ENCODE measurements at regions not wholly inside any gene's neighbourhood (a gene's known extent, or its start where the extent isn't known, plus 50 kb on each side); places are given as distances from the start of the nearest gene placed in this dataset.
"Not testable (repeated sequence)": the region's sequence is repeated elsewhere in the genome, so short reads cannot be mapped to it uniquely, and the experiment has no call there.

- Histone ChIP-seq H3K27me3 (ENCODE audit: control insufficient read depth in 4 of 4, insufficient read depth in 4 of 4, low read length in 3 of 4) (no peaks in the 10 kb centered on the region), H3K4me3 (ENCODE audit: low read depth in 1 of 3, low read length in 3 of 3) (no peak overlapping the region), H3K36me3 (ENCODE audit: control insufficient read depth in 4 of 4, insufficient read depth in 3 of 4, low read depth in 1 of 4, low read length in 3 of 4) (no peaks in the 10 kb centered on the region), H3K9ac (ENCODE audit: low read depth in 1 of 2, low read length in 2 of 2) (no peak overlapping the region), H3K9me3 (ENCODE audit: control insufficient read depth in 4 of 4, low read length in 3 of 4) (no peaks in the 10 kb centered on the region), H3K27ac (ENCODE audit: low read depth in 1 of 2, low read length in 2 of 2) (no peak overlapping the region), H3K4me1 (ENCODE audit: control insufficient read depth in 4 of 4, insufficient read depth in 4 of 4, low read length in 3 of 4) (peaks cover 0 to 10% (median 0%) of the 10 kb centered on the region in 4 donors)
- no peak for TF ChIP-seq GABPA (IDR thresholded peaks at IDR 0.05 in 1 of 2, conservative IDR thresholded peaks at IDR 0.05 in 1 of 2)
- no peak for TF ChIP-seq NR2F2 (IDR thresholded peaks at IDR 0.05)
- TF ChIP-seq ZBTB33 (IDR thresholded peaks at IDR 0.05): no peak
- TF ChIP-seq EGR1 (IDR thresholded peaks at IDR 0.05; ENCODE audit: low read depth in 2 of 2): no peak
- no peak for TF ChIP-seq FOXA2 (IDR thresholded peaks at IDR 0.05)
- TF ChIP-seq FOXA1 (IDR thresholded peaks at IDR 0.05): no peak
- no peak for DNase-seq (ENCODE audit: low spot score)
Observed at GRCh38 chr4:103268746-103269145, 70.6 kb upstream of the CENPE start.

GRCh38 chr4:103264905-103265304 lies 66.8 kb upstream of the CENPE start:
- Histone ChIP-seq H3K9me3 (ENCODE audit: control insufficient read depth in 4 of 4, low read length in 3 of 4) (no peaks in the 10 kb centered on the region), H3K27me3 (ENCODE audit: control insufficient read depth in 4 of 4, insufficient read depth in 4 of 4, low read length in 3 of 4) (no peaks in the 10 kb centered on the region), H3K4me1 (ENCODE audit: control insufficient read depth in 4 of 4, insufficient read depth in 4 of 4, low read length in 3 of 4) (no peaks in the 10 kb centered on the region), H3K4me3 (ENCODE audit: low read depth in 1 of 3, low read length in 3 of 3) (no peak overlapping the region), H3K27ac (ENCODE audit: low read depth in 1 of 2, low read length in 2 of 2) (no peak overlapping the region), H3K9ac (ENCODE audit: low read depth in 1 of 2, low read length in 2 of 2) (no peak overlapping the region), H3K36me3 (ENCODE audit: control insufficient read depth in 4 of 4, insufficient read depth in 3 of 4, low read depth in 1 of 4, low read length in 3 of 4) (no peaks in the 10 kb centered on the region)
- no peak for DNase-seq (ENCODE audit: low spot score)
- WGBS: 64% methylated on average over 1 of the region's 1 CpG
- TF ChIP-seq FOXA2 (IDR thresholded peaks at IDR 0.05): no peak
- TF ChIP-seq MAX (IDR thresholded peaks at IDR 0.05): no peak
- no peak for TF ChIP-seq SP1 (IDR thresholded peaks at IDR 0.05)
- no peak for TF ChIP-seq CTCF (IDR thresholded peaks at IDR 0.05; ENCODE audit: low read depth, low read length, missing input control)
- no peak for TF ChIP-seq ATF3 (IDR thresholded peaks at IDR 0.05)
- TF ChIP-seq REST (IDR thresholded peaks at IDR 0.05): no peak

GRCh38 chr4:103256068-103256467 lies 57.9 kb upstream of the CENPE start:
- H3K9me3 ChIP-seq (ENCODE audit: control insufficient read depth in 4 of 4, low read length in 3 of 4); H3K9ac ChIP-seq (ENCODE audit: low read depth in 1 of 2, low read length in 2 of 2); DNase-seq (ENCODE audit: low spot score); H3K36me3 ChIP-seq (ENCODE audit: control insufficient read depth in 4 of 4, insufficient read depth in 3 of 4, low read depth in 1 of 4, low read length in 3 of 4); H3K27ac ChIP-seq (ENCODE audit: low read depth in 1 of 2, low read length in 2 of 2); H3K4me1 ChIP-seq (ENCODE audit: control insufficient read depth in 4 of 4, insufficient read depth in 4 of 4, low read length in 3 of 4); H3K4me3 ChIP-seq (ENCODE audit: low read depth in 1 of 3, low read length in 3 of 3); H3K27me3 ChIP-seq (ENCODE audit: control insufficient read depth in 4 of 4, insufficient read depth in 4 of 4, low read length in 3 of 4): not testable (repeated sequence)
- 93% methylated on average over 14 of the region's 16 CpGs for WGBS

Measured in liver (tissue), 8 donors.